IgD-negative memory B cell (primary cell): ENCODE measurements at regions not wholly inside any gene's neighbourhood (a gene's known extent, or its start where the extent isn't known, plus 50 kb on each side); places are given as distances from the start of the nearest gene placed in this dataset.

Experiments used
- H3K27ac Mint-ChIP-seq, 3 donors: one replicate each; pipeline ENCODE4 v1.8.0; 2020 to 2022; ENCODE audit warnings: mild to moderate bottlenecking in 3 of 3, mixed read lengths in 3 of 3, moderate library complexity in 1 of 3
- H3K27me3 Mint-ChIP-seq: one replicate; pipeline ENCODE4 v1.8.0; 2021; ENCODE audit warnings: mixed read lengths
- H3K36me3 Mint-ChIP-seq: one replicate; pipeline ENCODE4 v1.8.0; 2020; ENCODE audit warnings: mild to moderate bottlenecking, mixed read lengths
- H3K4me1 Mint-ChIP-seq, 3 donors: one replicate each; pipeline ENCODE4 v1.8.0; 2020 to 2022; ENCODE audit warnings: mixed read lengths in 3 of 3, mild to moderate bottlenecking in 1 of 3
- H3K4me3 Mint-ChIP-seq, 4 donors: one replicate each; pipeline ENCODE4 v1.8.0; 2020 to 2022; ENCODE audit warnings: mild to moderate bottlenecking in 4 of 4, mixed read lengths in 4 of 4, moderate library complexity in 3 of 4
- H3K9me3 Mint-ChIP-seq, 3 donors: one replicate each; pipeline ENCODE4 v1.8.0; 2020 to 2021; ENCODE audit warnings: mixed read lengths in 3 of 3, mild to moderate bottlenecking in 1 of 3

DNA sequence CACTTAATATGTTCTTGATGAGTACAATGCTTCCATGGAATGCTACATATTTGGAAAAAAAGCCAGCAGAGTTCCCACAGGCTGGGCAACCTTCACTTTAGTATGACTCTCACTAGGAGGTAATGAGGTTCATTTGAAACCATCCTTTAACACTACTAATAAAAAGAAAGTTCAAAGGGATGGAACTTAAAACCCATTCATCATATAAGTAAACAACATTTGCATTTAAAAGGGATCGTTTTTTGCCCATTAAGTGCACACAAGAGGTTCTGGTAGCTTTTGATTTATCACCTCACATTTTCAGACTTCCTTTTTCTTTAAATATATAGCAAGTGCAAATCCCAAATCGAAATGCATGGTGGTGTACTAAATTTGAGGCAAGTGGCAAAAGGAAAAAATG, 270.8 kb upstream of the DCC start:
- Mint-ChIP-seq H3K27me3 (no peaks in the 10 kb centered on the region), H3K27ac (no peak overlapping the region), H3K4me3 (no peak overlapping the region), H3K9me3 (peaks cover 5 to 25% (median 11%) of the 10 kb centered on the region in 3 donors), H3K4me1 (no peaks in the 10 kb centered on the region), H3K36me3 (peaks cover 2% of the 10 kb centered on the region)

DNA sequence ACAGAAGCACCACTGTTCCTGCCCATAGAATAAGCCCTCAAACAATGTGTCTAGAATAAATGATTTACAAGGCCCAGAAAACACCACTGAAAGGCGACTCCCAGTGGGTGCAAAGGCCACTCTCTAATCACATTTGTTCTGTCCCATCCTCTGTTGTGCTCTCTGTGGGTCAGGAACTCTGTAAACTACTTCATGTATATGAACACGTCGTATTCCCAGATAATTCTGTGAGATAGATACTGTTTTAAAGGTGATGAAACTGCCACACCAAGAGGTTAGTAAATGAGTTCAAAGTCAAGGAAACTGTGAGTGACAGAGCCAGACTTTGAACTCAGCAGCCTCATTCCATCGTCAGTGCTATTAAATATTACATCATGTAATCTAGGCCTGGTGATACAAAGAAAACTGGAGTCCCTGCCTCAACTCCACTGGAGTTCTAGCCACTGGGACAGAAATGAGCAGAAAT, 269.7 kb upstream of the DCC start:
- peaks cover 5 to 31% (median 10%) of the 10 kb centered on the region in 3 donors for H3K9me3 Mint-ChIP-seq
- peaks cover 2% of the 10 kb centered on the region for H3K36me3 Mint-ChIP-seq
- no peak overlapping the region for H3K27ac Mint-ChIP-seq
- H3K4me1 Mint-ChIP-seq: no peaks in the 10 kb centered on the region
- no peaks in the 10 kb centered on the region for H3K27me3 Mint-ChIP-seq
- no peak overlapping the region for H3K4me3 Mint-ChIP-seq

DNA sequence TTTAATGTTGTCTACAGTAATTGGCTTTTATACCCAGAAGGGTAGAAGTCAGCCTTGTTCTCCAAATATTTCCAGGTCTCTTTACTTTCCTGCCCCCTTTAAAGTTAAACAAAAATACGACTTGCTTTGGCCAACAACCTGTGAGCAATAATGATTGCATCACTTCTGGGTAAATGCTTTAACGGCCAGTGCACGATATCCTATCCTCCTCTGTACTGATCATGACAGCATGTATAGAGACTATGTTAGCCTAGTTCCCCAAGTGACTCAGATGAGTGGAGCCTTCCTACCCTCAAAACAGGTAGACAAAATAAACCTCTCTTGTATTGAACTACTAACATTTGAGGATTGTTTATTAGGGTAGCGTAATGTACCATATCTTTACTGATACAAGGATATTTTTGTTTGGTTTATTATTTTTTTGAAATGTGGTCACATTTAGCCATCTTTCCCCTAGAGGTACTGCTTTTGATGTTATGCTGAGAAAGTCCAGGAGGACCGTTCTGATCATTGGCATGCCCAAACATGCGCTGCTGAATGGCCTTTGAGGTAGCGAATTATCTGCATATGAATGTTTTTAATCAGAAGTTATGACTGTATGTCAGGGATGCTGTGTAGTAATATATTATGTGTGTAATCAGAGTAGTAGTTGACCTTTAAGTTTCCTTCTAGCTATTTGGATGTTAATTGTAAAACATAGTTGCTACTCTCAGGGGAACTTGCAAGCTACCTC, 262.6 kb upstream of the DCC start:
- Mint-ChIP-seq H3K4me1 (no peaks in the 10 kb centered on the region), H3K27ac (no peak overlapping the region), H3K4me3 (no peak overlapping the region), H3K27me3 (no peaks in the 10 kb centered on the region), H3K36me3 (peaks cover 2% of the 10 kb centered on the region), H3K9me3 (peaks cover 0 to 14% (median 5%) of the 10 kb centered on the region in 3 donors)

DNA sequence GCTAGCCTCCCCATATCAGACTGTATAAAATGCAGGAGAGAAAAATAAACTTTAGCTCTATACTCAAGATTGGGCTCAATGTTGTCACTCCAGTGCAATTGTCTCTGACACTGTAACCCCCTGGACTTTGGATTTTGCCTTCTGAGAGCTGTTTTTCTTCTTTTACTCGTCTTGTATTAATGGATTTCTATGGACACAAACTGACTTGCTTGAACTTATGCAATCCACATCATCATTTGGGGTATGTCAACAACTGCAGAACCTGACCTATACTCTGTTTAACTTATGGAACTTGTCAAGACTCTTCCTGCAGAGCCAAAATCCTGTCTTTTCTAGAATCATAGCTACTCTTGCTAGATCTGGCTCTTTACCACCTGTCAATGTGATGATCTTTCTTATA, 257.8 kb upstream of the DCC start:
- Mint-ChIP-seq H3K9me3 (peaks cover 2 to 5% (median 4%) of the 10 kb centered on the region in 3 donors), H3K4me1 (no peaks in the 10 kb centered on the region), H3K27ac (no peak overlapping the region), H3K36me3 (no peaks in the 10 kb centered on the region), H3K27me3 (no peaks in the 10 kb centered on the region), H3K4me3 (no peak overlapping the region)

DNA sequence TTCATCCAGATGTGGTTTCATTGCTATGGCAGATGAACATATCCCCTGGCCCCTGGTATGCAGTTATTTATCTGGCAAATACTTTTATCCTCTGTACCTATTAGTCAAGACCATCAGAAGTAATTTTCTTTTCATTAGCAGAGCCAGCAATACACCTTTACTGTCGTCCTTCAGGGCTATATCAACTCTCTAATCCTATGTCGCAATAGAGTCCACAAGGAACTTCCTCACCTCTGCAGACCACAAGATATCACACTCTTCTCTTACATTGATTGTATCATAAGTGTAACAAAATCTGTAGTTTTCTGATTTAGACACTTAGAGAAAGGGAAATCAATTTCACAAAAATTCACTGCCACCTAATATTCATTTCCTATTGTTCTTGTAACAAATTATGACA, 252.9 kb upstream of the DCC start:
- Mint-ChIP-seq H3K4me1 (no peaks in the 10 kb centered on the region), H3K9me3 (peaks cover 2 to 4% (median 4%) of the 10 kb centered on the region in 3 donors), H3K36me3 (no peaks in the 10 kb centered on the region), H3K27me3 (no peaks in the 10 kb centered on the region), H3K27ac (no peak overlapping the region), H3K4me3 (no peak overlapping the region)

DNA sequence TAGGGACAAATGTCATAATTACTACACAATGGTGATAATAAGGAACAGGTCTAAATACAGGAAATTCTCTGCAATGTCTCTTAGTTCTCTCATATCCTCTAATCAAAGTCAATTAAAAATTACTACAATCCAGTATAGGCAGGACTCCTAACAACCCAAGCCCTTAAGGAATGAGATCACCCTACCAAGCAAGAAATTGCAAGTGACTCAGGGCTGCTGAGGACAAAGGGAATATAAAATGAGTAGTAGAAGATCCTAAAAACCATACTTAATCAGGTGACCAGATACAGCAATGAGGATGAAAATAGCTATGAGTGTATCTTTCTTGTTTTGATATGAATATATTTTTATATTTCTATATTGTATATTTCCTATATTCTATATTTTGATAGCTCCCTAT, 250.0 kb upstream of the DCC start:
- Mint-ChIP-seq H3K27ac (no peak overlapping the region), H3K4me3 (no peak overlapping the region), H3K9me3 (peaks cover 1 to 4% (median 2%) of the 10 kb centered on the region in 3 donors), H3K36me3 (no peaks in the 10 kb centered on the region), H3K4me1 (no peaks in the 10 kb centered on the region), H3K27me3 (no peaks in the 10 kb centered on the region)

DNA sequence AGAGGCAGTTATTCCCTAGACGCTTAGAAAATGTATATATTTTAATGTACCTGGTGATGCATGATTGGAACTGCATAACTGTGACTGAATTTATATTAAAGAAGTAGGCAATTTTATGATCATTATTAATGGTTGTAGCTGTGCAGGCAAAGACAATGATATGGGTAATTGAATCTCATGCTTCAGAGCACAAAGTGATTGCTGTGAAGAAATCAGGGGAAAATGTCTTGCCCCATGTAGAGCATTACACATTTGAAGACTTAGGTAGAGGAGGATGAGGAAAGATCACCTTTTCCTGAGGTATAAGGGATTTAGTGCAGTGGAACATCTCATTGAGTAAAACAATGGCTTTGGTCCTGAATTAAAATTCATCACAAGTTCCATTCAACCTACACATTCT, 246.8 kb upstream of the DCC start:
- Mint-ChIP-seq H3K4me1 (no peaks in the 10 kb centered on the region), H3K27me3 (no peaks in the 10 kb centered on the region), H3K27ac (no peak overlapping the region), H3K9me3 (peaks cover 0 to 7% (median 2%) of the 10 kb centered on the region in 3 donors), H3K4me3 (no peak overlapping the region), H3K36me3 (no peaks in the 10 kb centered on the region)

DNA sequence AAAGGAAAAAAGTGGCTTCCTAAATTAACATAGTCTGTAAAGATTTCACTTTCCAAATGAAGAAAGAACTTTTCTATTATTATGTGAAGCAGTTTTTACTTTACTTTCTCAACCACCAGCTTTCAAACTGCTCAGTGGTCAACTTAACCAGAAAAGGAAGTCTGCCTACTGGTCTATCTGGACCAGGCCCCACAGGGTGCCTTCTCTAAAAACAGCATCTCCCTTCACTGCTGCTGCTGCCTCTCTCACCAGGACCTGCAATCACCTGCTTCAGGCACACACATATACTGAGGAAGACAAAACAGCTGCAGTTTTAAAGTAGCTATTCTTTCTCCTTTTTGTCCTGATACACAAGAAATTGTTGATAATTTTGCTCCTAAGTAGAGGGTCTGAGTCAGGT, 221.3 kb upstream of the DCC start:
- H3K9me3 Mint-ChIP-seq: peaks cover 0 to 6% (median 0%) of the 10 kb centered on the region in 3 donors
- H3K27me3 Mint-ChIP-seq: no peaks in the 10 kb centered on the region
- no peaks in the 10 kb centered on the region for H3K4me1 Mint-ChIP-seq
- no peak overlapping the region for H3K4me3 Mint-ChIP-seq
- H3K36me3 Mint-ChIP-seq: peaks cover 2% of the 10 kb centered on the region
- H3K27ac Mint-ChIP-seq: no peak overlapping the region

DNA sequence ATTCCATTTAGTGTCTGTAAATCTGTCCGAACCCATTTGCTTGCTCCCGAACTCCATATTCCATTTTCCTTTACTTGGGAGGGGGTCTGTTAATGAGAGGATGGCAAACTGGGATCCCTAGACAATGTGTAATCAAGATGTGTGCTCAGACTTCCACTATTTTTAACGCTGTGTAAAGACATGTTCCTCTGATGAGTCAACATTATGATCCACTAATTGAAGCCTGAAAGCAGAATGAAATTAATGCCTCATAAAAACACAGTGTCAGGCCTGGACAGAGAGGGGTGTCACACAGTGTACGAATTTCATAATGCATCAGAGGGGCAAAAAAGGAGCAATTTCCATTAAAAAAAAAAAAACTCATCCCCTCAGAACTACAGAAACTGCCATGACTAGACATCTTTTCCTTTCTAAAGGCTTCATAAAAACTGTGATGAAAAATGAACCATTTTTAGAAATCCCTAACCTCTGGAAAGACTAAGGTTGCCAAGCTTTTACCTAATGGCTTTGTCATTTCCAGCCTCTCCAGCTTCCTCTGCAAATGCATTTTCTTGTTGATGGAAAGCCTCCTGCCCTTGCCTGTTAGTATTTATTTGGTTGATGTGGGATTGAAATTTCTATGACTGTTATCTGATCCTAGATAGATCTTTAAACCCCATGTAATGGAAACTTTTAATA, 209.2 kb upstream of the DCC start:
- H3K4me1 Mint-ChIP-seq: no peaks in the 10 kb centered on the region
- no peaks in the 10 kb centered on the region for H3K36me3 Mint-ChIP-seq
- H3K27me3 Mint-ChIP-seq: no peaks in the 10 kb centered on the region
- H3K4me3 Mint-ChIP-seq: no peak overlapping the region
- no peak overlapping the region for H3K27ac Mint-ChIP-seq
- peaks cover 0 to 4% (median 0%) of the 10 kb centered on the region in 3 donors for H3K9me3 Mint-ChIP-seq

DNA sequence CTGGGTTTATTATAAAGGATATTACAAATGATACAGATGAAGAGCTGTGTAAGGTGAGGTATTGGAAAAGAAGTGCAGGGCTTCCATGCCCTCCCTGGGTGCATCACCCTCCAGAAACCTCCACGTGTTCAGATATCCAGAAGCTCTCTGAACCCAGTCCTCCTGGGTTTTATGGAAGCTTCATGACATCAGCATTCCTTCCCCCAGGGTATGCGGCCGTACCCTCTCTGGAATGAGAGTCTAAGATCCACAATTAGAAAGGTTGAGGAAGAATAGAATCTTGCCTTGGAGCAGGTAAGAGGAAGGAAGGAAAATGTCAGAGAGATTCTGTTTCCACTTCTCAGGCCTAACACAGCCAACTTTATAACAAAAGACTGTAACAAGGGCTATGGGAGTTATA, 208.2 kb upstream of the DCC start:
- peaks cover 0 to 6% (median 0%) of the 10 kb centered on the region in 3 donors for H3K9me3 Mint-ChIP-seq
- H3K4me3 Mint-ChIP-seq: no peak overlapping the region
- peaks cover 1% of the 10 kb centered on the region for H3K36me3 Mint-ChIP-seq
- H3K4me1 Mint-ChIP-seq: no peaks in the 10 kb centered on the region
- H3K27ac Mint-ChIP-seq: no peak overlapping the region
- no peaks in the 10 kb centered on the region for H3K27me3 Mint-ChIP-seq

DNA sequence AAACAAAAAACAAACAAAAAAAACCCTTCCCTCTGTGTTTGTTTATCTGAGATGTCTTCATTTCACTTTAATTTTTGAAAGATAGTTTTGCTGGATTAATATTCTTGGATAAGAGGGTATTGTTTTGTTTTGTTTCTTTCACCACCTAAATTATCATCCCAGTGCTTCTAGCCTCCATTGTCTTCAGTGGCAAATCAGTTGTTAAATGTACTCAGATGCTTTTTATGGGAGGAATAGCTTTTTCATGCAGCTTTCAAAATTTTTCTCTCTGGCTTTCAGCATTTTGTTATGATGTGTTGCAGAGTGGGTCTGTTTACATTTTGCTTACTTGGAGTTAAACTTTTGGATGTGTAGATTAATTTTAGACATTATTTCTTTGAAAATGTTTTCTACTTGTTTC, 203.5 kb upstream of the DCC start:
- Mint-ChIP-seq H3K27ac (no peak overlapping the region), H3K4me1 (peaks cover 0 to 2% (median 0%) of the 10 kb centered on the region in 3 donors), H3K9me3 (peaks cover 0 to 9% (median 0%) of the 10 kb centered on the region in 3 donors), H3K4me3 (no peak overlapping the region), H3K27me3 (no peaks in the 10 kb centered on the region), H3K36me3 (peaks cover 2% of the 10 kb centered on the region)

DNA sequence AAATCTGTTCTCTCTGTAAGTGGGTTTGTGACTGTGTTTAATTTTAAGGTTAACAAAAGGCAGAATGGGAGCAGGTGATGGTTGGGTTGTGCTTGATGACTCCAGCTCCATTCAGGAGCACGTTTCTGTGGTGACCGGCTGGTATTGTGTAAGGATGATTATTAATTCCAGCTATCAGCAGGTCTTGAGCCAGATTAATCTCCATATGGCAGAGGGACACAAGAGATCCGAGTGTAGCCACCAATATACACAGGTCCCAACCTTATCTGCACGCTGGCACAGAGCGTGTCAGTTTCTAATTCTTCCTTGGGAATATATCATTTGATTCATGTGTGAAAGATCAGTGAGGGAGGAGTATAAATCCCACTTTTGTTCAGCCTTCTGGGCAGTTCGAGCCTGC, 199.0 kb upstream of the DCC start:
- peaks cover 7 to 10% (median 9%) of the 10 kb centered on the region in 3 donors for H3K9me3 Mint-ChIP-seq
- no peak overlapping the region for H3K4me3 Mint-ChIP-seq
- H3K27me3 Mint-ChIP-seq: no peaks in the 10 kb centered on the region
- peaks cover 0 to 2% (median 0%) of the 10 kb centered on the region in 3 donors for H3K4me1 Mint-ChIP-seq
- no peak overlapping the region for H3K27ac Mint-ChIP-seq
- peaks cover 2% of the 10 kb centered on the region for H3K36me3 Mint-ChIP-seq

DNA sequence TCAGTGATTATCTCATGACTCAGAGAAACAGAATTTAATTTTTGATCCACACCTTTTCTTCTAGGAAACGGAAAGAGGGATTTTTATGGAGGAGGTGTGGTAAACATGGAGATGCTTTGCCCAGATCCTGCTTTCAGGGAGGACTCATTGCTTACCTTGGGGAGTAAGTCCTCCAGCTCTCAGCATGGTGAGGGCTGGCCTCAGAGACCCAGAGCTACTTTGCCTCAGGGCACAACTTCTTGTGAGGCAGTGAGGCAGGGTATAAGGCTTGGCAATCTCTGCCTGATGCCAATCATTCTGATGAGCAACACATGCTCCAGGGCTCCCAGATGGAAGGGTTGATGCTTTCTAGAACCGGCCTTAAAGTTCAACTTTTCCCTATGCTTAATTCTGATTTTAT, 189.9 kb upstream of the DCC start:
- Mint-ChIP-seq H3K36me3 (no peaks in the 10 kb centered on the region), H3K4me3 (no peak overlapping the region), H3K9me3 (peaks cover 4 to 11% (median 10%) of the 10 kb centered on the region in 3 donors), H3K27me3 (no peaks in the 10 kb centered on the region), H3K27ac (no peak overlapping the region), H3K4me1 (peaks cover 0 to 5% (median 2%) of the 10 kb centered on the region in 3 donors)

DNA sequence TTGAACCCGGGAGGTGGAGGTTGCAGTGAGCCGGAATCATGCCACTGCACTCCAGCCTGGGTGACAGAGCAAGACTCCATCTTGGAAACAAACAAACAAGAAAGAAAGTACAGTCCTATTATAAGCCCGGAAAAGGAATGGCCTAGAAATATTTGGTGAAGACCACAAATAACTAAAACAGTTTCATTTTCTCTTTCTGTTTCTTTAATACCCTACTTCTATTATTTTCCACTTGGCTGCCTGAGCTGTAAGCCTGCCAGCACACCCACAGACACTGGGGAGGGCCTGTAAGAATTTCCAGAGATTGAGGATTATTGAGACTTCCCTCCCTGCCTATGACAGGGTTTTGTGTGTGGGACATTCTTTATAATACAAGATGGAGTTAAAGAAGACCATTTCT, 188.0 kb upstream of the DCC start:
- Mint-ChIP-seq H3K4me1 (peaks cover 0 to 5% (median 2%) of the 10 kb centered on the region in 3 donors), H3K27ac (peak overlapping the region in 1 of 3 donors; percentile 59), H3K9me3 (peaks cover 4 to 7% (median 7%) of the 10 kb centered on the region in 3 donors), H3K27me3 (no peaks in the 10 kb centered on the region), H3K4me3 (no peak overlapping the region), H3K36me3 (no peaks in the 10 kb centered on the region)

DNA sequence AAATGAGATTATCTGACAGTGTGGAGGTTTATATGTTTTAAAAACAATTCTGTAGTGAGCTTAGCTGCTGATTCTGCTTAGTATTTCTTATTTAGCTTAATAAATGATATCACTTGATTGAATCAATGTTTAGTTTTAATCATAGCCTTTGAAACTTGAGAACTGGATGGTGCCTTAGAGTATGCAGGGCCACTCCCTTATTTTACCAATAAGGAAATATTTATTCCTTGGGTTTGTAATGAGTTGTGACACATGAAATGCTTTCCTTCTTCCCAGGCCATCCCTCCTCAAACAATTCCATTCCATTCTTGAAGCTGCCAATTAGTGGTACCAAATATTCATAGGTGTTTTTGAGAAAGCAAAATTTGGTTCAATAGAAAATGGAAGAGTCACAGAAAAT, 183.8 kb upstream of the DCC start:
- Mint-ChIP-seq H3K9me3 (peaks cover 0 to 4% (median 0%) of the 10 kb centered on the region in 3 donors), H3K36me3 (no peaks in the 10 kb centered on the region), H3K27me3 (no peaks in the 10 kb centered on the region), H3K4me3 (no peak overlapping the region), H3K4me1 (peaks cover 0 to 5% (median 2%) of the 10 kb centered on the region in 3 donors), H3K27ac (no peak overlapping the region)

DNA sequence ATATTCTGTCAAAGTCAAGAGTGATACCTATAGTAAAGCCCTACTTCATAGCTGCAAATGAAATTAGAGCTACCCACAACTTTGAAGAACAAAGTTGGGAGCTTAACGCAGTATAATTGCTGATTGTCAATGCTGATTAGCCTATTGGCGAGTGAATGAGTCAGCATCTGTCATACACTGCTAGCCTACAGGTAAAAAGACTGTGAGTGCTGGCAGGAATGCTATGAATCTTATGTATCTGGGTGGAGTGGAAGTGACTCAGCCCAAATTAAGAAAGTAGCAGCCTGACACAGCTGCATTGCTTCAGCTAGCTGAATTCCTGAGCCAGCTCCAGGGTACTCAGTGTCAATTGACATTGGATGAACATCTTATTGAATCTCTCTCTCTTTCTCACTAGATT, 179.4 kb upstream of the DCC start:
- H3K36me3 Mint-ChIP-seq: no peaks in the 10 kb centered on the region
- H3K27me3 Mint-ChIP-seq: no peaks in the 10 kb centered on the region
- H3K4me1 Mint-ChIP-seq: no peaks in the 10 kb centered on the region
- no peak overlapping the region for H3K4me3 Mint-ChIP-seq
- peaks cover 2 to 11% (median 6%) of the 10 kb centered on the region in 3 donors for H3K9me3 Mint-ChIP-seq
- no peak overlapping the region for H3K27ac Mint-ChIP-seq
